ENCODE measurements at regions not wholly inside any gene's neighbourhood (a gene's known extent, or its start where the extent isn't known, plus 50 kb on each side); places are given as distances from the start of the nearest gene placed in this dataset.

DNA sequence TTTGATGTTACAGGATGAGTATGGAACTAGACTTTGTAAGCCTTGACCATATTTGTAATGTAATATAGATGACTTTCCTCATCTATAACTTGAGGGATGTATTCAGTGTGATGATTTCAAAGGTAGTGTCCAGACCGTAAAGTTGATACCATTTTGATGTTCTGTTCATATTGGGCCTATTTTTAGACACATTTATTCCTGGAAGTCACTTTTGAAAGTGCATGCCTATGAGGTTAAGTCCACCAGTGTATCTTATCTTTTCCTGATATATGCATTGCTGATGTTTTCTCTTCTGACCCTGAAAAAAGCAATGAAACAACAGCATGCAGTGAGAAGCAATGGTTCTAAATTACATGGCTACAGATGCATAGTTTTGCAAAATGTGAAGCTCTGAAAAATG, 244.7 kb upstream of the PDGFD start:
- TF ChIP-seq, protein P1, sequence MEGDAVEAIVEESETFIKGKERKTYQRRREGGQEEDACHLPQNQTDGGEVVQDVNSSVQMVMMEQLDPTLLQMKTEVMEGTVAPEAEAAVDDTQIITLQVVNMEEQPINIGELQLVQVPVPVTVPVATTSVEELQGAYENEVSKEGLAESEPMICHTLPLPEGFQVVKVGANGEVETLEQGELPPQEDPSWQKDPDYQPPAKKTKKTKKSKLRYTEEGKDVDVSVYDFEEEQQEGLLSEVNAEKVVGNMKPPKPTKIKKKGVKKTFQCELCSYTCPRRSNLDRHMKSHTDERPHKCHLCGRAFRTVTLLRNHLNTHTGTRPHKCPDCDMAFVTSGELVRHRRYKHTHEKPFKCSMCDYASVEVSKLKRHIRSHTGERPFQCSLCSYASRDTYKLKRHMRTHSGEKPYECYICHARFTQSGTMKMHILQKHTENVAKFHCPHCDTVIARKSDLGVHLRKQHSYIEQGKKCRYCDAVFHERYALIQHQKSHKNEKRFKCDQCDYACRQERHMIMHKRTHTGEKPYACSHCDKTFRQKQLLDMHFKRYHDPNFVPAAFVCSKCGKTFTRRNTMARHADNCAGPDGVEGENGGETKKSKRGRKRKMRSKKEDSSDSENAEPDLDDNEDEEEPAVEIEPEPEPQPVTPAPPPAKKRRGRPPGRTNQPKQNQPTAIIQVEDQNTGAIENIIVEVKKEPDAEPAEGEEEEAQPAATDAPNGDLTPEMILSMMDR (IDR thresholded peaks at IDR 0.05): no peak
- TF ChIP-seq POLR2AphosphoS5 (IDR thresholded peaks at IDR 0.05): no peak
